ENCODE measurements at regions not wholly inside any gene's neighbourhood (a gene's known extent, or its start where the extent isn't known, plus 50 kb on each side); places are given as distances from the start of the nearest gene placed in this dataset.
"Not testable (repeated sequence)": the region's sequence is repeated elsewhere in the genome, so short reads cannot be mapped to it uniquely, and the experiment has no call there.

DNA sequence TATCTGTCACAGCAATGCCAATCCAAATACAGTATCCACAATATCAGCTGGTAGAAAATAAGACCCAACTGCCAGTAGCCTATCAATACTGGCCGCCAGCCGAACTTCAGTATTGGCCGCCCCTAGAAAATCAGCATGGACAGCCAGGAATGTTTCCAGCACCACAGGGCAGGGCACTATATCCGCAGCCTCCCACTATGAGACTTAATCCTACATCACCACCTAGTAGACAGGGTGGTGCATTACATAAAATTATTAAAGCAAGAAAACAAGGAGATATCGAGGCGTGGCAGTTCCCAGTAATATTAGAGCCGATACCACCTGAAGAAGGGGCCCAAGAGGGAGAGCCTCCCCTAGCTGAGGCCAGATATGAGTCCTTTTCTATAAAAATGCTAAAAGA is 111.3 kb downstream of the ZNF486 start:
- Mint-ChIP-seq H3K4me3 (no peak overlapping the region), H3K27ac (no peak overlapping the region), H3K4me1 (ENCODE audit: low read depth) (no peaks in the 10 kb centered on the region), H3K27me3 (no peaks in the 10 kb centered on the region), H3K9me3 (no peaks in the 10 kb centered on the region), H3K36me3 (ENCODE audit: low read depth) (no peaks in the 10 kb centered on the region)
- CTCF ChIA-PET: no interaction called here
- POLR2A ChIA-PET: no interaction called here
- intact Hi-C loops (cut with micrococcal nuclease): no loop called here
- ATAC-seq (no peak), DNase-seq (no peak)
- TF ChIP-seq, protein P1, sequence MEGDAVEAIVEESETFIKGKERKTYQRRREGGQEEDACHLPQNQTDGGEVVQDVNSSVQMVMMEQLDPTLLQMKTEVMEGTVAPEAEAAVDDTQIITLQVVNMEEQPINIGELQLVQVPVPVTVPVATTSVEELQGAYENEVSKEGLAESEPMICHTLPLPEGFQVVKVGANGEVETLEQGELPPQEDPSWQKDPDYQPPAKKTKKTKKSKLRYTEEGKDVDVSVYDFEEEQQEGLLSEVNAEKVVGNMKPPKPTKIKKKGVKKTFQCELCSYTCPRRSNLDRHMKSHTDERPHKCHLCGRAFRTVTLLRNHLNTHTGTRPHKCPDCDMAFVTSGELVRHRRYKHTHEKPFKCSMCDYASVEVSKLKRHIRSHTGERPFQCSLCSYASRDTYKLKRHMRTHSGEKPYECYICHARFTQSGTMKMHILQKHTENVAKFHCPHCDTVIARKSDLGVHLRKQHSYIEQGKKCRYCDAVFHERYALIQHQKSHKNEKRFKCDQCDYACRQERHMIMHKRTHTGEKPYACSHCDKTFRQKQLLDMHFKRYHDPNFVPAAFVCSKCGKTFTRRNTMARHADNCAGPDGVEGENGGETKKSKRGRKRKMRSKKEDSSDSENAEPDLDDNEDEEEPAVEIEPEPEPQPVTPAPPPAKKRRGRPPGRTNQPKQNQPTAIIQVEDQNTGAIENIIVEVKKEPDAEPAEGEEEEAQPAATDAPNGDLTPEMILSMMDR (IDR thresholded peaks at IDR 0.05): no peak

DNA sequence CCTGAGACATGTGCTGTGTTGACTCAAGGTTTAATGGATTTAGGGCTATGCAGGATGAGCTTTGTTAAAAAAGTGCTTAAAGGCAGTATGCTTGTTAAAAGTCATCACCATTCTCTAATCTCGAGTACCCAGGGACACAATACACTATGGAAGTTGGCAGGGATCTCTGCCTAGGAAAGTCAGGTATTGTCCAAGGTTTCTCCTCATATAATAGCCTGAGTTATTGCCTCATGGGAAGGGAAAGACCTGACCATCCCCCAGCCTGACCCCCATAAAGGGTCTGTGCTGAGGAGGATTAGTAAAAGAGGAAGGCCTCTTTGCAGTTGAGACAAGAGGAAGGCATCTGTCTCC is 109.7 kb downstream of the ZNF486 start:
- H3K4me1 Mint-ChIP-seq (ENCODE audit: low read depth); CTCF ChIA-PET; H3K27ac Mint-ChIP-seq; H3K27me3 Mint-ChIP-seq; POLR2A ChIA-PET; intact Hi-C loops (cut with micrococcal nuclease); ATAC-seq; H3K4me3 Mint-ChIP-seq; H3K36me3 Mint-ChIP-seq (ENCODE audit: low read depth); DNase-seq; H3K9me3 Mint-ChIP-seq: not testable (repeated sequence)

DNA sequence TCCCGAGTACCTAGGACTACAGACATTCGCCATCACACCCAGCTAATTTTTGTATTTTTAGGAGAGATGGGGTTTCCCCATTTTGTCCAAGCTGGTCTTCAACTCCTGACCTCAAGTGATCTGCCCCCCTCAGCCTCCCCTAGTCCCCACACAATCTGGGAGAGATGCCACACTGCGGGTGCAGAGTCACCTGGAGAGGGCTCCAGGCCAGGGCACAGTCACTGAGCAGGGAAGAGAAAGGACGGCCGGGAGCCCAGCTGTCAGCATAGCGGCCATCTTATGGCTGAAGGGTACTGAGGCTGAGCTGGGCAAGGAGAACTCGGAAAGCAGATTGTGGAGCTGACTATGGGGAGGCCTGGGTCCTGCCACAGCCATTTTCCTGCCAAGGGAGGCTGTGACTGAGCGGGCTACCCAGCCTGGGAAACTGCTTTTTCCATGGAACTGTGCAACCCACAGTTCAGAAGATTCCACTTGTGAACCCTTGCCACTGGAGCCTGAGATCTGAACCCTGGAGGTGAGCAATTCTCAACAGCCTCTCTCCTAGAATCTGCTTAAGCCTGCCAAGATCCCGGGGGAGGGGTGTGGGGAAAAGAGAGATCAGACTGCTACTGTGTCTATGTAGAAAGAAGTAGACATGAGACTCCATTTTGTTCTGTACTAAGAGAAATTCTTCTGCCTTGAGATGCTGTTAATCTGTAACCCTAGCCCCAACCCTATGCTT is 109.2 kb downstream of the ZNF486 start:
- H3K27me3 Mint-ChIP-seq: no peaks in the 10 kb centered on the region
- H3K27ac Mint-ChIP-seq: no peak overlapping the region
- CTCF ChIA-PET: no interaction called here
- POLR2A ChIA-PET: no interaction called here
- intact Hi-C loops (cut with micrococcal nuclease): no loop called here
- ATAC-seq (no peak), DNase-seq (no peak)
- TF ChIP-seq, protein P1 (IDR thresholded peaks at IDR 0.05): no peak
- H3K9me3 Mint-ChIP-seq: no peaks in the 10 kb centered on the region
- H3K4me1 Mint-ChIP-seq (ENCODE audit: low read depth): no peaks in the 10 kb centered on the region
- H3K36me3 Mint-ChIP-seq (ENCODE audit: low read depth): no peaks in the 10 kb centered on the region
- no peak overlapping the region for H3K4me3 Mint-ChIP-seq

DNA sequence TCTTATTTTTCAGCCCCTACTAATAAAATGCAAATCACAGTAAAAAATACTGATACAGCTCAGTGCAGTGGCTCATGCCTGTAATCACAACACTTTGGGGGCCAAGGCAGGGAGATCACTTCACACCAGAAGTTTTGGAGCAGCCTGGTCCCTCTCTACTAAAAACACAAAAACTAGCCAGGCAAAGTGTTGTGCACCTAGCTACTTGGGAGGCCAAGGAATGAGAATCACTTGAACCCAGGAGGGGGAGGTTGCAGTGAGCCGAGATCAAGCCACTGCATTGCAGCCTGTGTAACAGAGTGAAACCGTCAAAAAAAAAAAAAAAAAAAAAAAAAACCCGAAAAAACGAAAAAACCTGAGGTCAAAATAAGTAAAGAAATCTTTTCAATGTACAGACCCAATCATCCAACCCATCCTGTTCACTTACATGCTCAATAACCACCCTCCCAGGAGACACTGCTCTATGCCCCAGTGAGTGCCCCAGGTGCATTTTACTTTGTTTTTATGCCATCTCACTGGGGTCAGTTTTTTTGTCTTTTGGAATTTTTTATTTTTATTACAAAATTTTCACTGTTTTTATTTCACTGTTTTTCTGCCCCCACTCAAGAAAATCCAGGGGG is 107.0 kb downstream of the ZNF486 start:
- CTCF ChIA-PET: no interaction called here
- H3K27ac Mint-ChIP-seq: no peak overlapping the region

DNA sequence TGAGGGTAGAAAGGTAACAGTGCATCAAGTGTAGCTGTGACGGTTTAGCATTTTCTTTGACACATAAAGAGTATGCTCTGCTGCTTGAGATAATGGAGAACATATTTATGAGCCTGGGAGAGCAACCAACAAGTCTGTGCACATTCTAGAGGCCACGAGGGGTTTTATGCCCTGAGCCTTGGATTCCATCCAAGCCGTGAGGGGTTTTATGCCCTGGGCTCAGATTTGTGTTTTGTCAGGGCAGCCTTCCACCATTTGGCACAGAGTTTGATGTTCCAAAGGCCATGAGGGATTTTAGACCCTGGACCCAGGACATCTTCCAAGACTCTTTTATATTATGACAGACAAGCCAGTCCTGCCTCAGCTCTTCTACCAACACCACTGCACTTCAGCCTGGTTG is 106.4 kb downstream of the ZNF486 start:
- H3K4me3 Mint-ChIP-seq: no peak overlapping the region
- no peaks in the 10 kb centered on the region for H3K4me1 Mint-ChIP-seq (ENCODE audit: low read depth)
- TF ChIP-seq, protein P1 (IDR thresholded peaks at IDR 0.05): no peak
- H3K27me3 Mint-ChIP-seq: no peaks in the 10 kb centered on the region
- no peak overlapping the region for H3K27ac Mint-ChIP-seq
- ATAC-seq (no peak), DNase-seq (no peak)
- intact Hi-C loops (cut with micrococcal nuclease): no loop called here
- H3K36me3 Mint-ChIP-seq (ENCODE audit: low read depth): no peaks in the 10 kb centered on the region
- CTCF ChIA-PET: no interaction called here
- POLR2A ChIA-PET: no interaction called here
- H3K9me3 Mint-ChIP-seq: no peaks in the 10 kb centered on the region

More for the DNA sequence above, 107.0 kb downstream of the ZNF486 start:
- POLR2A ChIA-PET: no interaction called here
- H3K27me3 Mint-ChIP-seq: no peaks in the 10 kb centered on the region
- ATAC-seq: no peak
- H3K4me1 Mint-ChIP-seq (ENCODE audit: low read depth): no peaks in the 10 kb centered on the region
- DNase-seq: no peak
- intact Hi-C loops (cut with micrococcal nuclease): no loop called here
- no peaks in the 10 kb centered on the region for H3K36me3 Mint-ChIP-seq (ENCODE audit: low read depth)
- no peaks in the 10 kb centered on the region for H3K9me3 Mint-ChIP-seq
- TF ChIP-seq, protein P1 (IDR thresholded peaks at IDR 0.05): no peak
- H3K4me3 Mint-ChIP-seq: no peak overlapping the region

DNA sequence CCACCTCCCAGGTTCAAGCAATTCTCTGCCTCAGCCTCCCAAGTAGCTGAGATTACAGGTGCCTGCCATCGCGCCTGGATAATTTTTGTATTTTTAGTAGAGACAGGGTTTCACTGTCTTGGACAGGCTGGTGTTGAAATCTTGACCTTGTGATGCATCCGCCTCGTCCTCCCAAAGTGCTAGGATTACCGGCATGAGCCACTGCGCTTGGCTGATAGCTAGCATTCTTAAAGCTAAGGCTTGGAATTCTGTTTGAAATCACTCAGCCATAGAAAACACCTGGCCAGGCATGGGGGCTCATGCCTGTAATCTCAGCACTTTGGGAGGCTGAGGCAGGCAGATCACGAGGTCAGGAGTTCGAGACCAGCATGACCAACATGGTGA is 105.6 kb downstream of the ZNF486 start:
- H3K27me3 Mint-ChIP-seq; H3K36me3 Mint-ChIP-seq (ENCODE audit: low read depth); POLR2A ChIA-PET; H3K4me1 Mint-ChIP-seq (ENCODE audit: low read depth); H3K9me3 Mint-ChIP-seq; H3K4me3 Mint-ChIP-seq; CTCF ChIA-PET; intact Hi-C loops (cut with micrococcal nuclease); H3K27ac Mint-ChIP-seq; DNase-seq; ATAC-seq: not testable (repeated sequence)

DNA sequence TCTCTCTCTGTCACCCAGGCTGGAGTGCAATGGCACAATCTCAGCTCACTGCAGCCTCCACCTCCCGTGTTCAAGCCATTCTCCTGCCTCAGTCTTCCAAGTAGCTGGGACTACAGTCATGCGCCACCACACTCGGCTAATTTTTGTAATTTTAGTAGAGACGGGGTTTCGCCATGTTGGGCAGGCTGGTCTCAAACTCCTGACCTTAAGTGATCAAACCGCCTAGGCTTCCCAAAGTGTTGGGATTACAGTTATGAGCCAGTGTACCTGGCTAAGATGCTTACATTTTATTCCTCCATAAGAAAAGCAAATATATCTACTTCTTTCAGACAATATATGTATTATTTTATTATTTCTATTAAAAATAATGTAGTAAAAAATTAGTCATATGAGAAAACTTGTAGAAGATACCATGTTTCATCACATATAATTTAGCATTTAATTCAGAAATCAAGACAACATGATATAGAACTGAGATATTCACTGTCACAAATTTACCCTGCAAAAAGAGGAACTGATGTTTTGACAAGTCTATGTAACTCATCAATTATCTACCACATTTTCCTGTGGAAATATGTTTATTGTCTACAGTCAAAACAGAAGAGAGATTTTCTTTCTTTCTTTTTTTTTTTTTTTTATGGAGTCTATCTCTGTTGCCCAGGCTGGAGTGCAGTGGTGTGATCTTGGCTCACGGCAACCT is 105.1 kb downstream of the ZNF486 start:
- H3K27me3 Mint-ChIP-seq; POLR2A ChIA-PET; CTCF ChIA-PET; ATAC-seq; intact Hi-C loops (cut with micrococcal nuclease); H3K36me3 Mint-ChIP-seq (ENCODE audit: low read depth); H3K4me1 Mint-ChIP-seq (ENCODE audit: low read depth); H3K4me3 Mint-ChIP-seq; H3K27ac Mint-ChIP-seq; DNase-seq; H3K9me3 Mint-ChIP-seq: not testable (repeated sequence)
